PFSK-1 (cell line): ENCODE measurements at regions not wholly inside any gene's neighbourhood (a gene's known extent, or its start where the extent isn't known, plus 50 kb on each side); places are given as distances from the start of the nearest gene placed in this dataset.

Experiments
- FOXP2 ChIP-seq: optimal IDR thresholded peaks from 2 replicates; pipeline ENCODE3; 2011; ENCODE audit warnings: borderline replicate concordance, control low read depth, inconsistent platforms; ENCODE audit not compliant: insufficient read depth; ENCODE audit errors: extremely low read length, extremely low read depth
- POLR2AphosphoS5 ChIP-seq: IDR thresholded peaks from 2 replicates; pipeline ENCODE4 v1.6.1; 2012; ENCODE audit warnings: low read depth, mild to moderate bottlenecking, control low read depth, low read length, moderate library complexity
- REST ChIP-seq, 2 experiments: IDR thresholded peaks; 2 replicates each; pipeline versions ENCODE4 v1.6.1 to v1.8.0; 2011 to 2012; ENCODE audit warnings: low read depth in 2 of 2, low read length in 2 of 2, control low read depth in 1 of 2, inconsistent platforms in 1 of 2, mild to moderate bottlenecking in 1 of 2, moderate library complexity in 1 of 2; ENCODE audit not compliant: insufficient read depth in 1 of 2
- SIN3A ChIP-seq: IDR thresholded peaks from 2 replicates; pipeline ENCODE4 v1.6.1; 2012; ENCODE audit warnings: mild to moderate bottlenecking, low read length, moderate library complexity, borderline replicate concordance; ENCODE audit not compliant: insufficient read depth
- TAF1 ChIP-seq: IDR thresholded peaks from 2 replicates; pipeline ENCODE4 v1.6.1; 2012; ENCODE audit warnings: low read length, control low read depth, borderline replicate concordance; ENCODE audit not compliant: insufficient read depth

DNA sequence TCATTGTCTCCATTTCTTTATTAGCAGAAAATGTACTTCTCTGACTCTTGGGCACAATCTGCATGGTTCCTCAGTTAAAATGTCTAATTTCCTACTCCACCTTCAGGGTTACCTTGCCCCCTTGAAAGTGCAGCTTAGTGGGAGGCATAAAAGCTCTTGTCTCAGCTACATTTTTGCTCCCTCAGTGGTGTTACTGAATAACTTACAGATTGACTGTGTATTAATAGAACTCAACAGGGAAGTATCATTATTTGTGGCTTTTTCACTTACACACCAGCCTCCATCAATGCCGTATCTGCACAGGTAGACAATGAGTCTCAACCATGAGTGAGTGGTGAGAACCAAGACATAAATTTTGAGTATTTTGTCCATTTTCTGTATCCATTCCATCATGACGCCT, 456.2 kb upstream of the MIR17HG start:
- TF ChIP-seq FOXP2 (no peak), TAF1 (no peak), REST (IDR thresholded peaks at IDR 0.05; ENCODE audit: insufficient read depth in 1 of 2, low read depth in 2 of 2, low read length in 2 of 2) (no peak), SIN3A (no peak)

GRCh38 chr13:90896002-90896401, 451.5 kb upstream of the MIR17HG start:
- TF ChIP-seq FOXP2, result no peak
- TF ChIP-seq REST (IDR thresholded peaks at IDR 0.05; ENCODE audit: insufficient read depth in 1 of 2, low read depth in 2 of 2, low read length in 2 of 2), result no peak
- no peak for TF ChIP-seq TAF1
- no peak for TF ChIP-seq SIN3A
- TF ChIP-seq POLR2AphosphoS5, result no peak

GRCh38 chr13:90898811-90899210, 448.7 kb upstream of the MIR17HG start:
- TF ChIP-seq FOXP2 (no peak), TAF1 (no peak), POLR2AphosphoS5 (no peak), REST (IDR thresholded peaks at IDR 0.05; ENCODE audit: insufficient read depth in 1 of 2, low read depth in 2 of 2, low read length in 2 of 2) (no peak), SIN3A (no peak)

- no peak for TF ChIP-seq SIN3A
- TF ChIP-seq REST (IDR thresholded peaks at IDR 0.05; ENCODE audit: insufficient read depth in 1 of 2, low read depth in 2 of 2, low read length in 2 of 2), result no peak
- no peak for TF ChIP-seq TAF1
- TF ChIP-seq POLR2AphosphoS5, result no peak
- no peak for TF ChIP-seq FOXP2
Measured at GRCh38 chr13:90899416-90899815, 448.1 kb upstream of the MIR17HG start.

DNA sequence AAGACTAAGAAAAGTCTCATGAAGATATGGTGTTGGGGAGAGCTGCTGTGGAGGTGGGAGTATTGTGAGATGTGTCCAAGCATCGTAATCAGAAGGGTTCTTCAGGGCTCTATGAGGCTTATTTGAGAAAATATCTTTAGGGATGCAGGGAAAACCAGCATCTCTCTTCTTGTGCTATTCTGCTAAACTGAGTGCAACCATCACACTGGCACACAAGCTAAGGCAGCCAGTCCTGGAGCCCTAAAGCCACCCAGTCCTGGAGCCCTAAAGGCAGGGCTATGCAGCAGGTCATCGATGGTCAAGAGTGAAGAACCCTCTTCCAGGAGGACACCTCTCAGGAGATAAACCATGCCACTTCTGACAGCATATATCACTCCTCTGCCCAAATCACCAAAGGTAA, 445.2 kb upstream of the MIR17HG start:
- no peak for TF ChIP-seq FOXP2
- no peak for TF ChIP-seq TAF1
- no peak for TF ChIP-seq POLR2AphosphoS5
- TF ChIP-seq SIN3A, result no peak
- TF ChIP-seq REST (IDR thresholded peaks at IDR 0.05; ENCODE audit: insufficient read depth in 1 of 2, low read depth in 2 of 2, low read length in 2 of 2), result no peak
